Smooth muscle cell (in vitro differentiated cells): ENCODE measurements at regions not wholly inside any gene's neighbourhood (a gene's known extent, or its start where the extent isn't known, plus 50 kb on each side); places are given as distances from the start of the nearest gene placed in this dataset.

Experiments used
- DNase-seq: peaks from one replicate; lab custom pipeline; 2025; ENCODE audit not compliant: unreplicated experiment; lab: John Stamatoyannopoulos, UW
- H2AFZ ChIP-seq: fragments of 200-600 bp; sonication (generic); 2 replicates; pipeline ENCODE4 v1.6.0; 2016; ENCODE audit warnings: antibody characterized with exemption, low read depth, mild to moderate bottlenecking
- H3F3A ChIP-seq: fragments of 200-600 bp; sonication (generic); 2 replicates; pipeline ENCODE4 v1.6.0; 2017; ENCODE audit warnings: antibody characterized with exemption, low read depth
- H3K27ac ChIP-seq: fragments of 200-600 bp; sonication (generic); 2 replicates; pipeline ENCODE4 v1.5.1; 2016; ENCODE audit warnings: low read depth, mild to moderate bottlenecking
- H3K27me3 ChIP-seq: fragments of 200-600 bp; sonication (generic); 2 replicates; pipeline ENCODE4 v1.6.1; 2016; ENCODE audit warnings: low read depth, mild to moderate bottlenecking
- H3K36me3 ChIP-seq: fragments of 200-600 bp; sonication (generic); 2 replicates; pipeline ENCODE4 v1.5.1; 2016; ENCODE audit warnings: low read depth
- H3K4me1 ChIP-seq: fragments of 200-600 bp; sonication (generic); 2 replicates; pipeline ENCODE4 v1.5.1; 2016; ENCODE audit warnings: low read depth
- H3K4me2 ChIP-seq: fragments of 200-600 bp; sonication (generic); 2 replicates; pipeline ENCODE4 v1.6.0; 2016; ENCODE audit warnings: mild to moderate bottlenecking
- H3K4me3 ChIP-seq: fragments of 200-600 bp; sonication (generic); 2 replicates; pipeline ENCODE4 v1.5.1; 2016; ENCODE audit warnings: mild to moderate bottlenecking
- H3K79me2 ChIP-seq: fragments of 200-600 bp; sonication (generic); 2 replicates; pipeline ENCODE4 v1.6.0; 2016; ENCODE audit warnings: low read depth, mild to moderate bottlenecking
- H3K9ac ChIP-seq: fragments of 200-600 bp; sonication (generic); 2 replicates; pipeline ENCODE4 v1.6.0; 2016; ENCODE audit warnings: low read depth
- H3K9me3 ChIP-seq: fragments of 200-600 bp; sonication (generic); replicated peaks from 2 replicates; pipeline ENCODE4 v1.5.1; 2016; ENCODE audit warnings: low read depth
- H4K20me1 ChIP-seq: fragments of 200-600 bp; sonication (generic); 2 replicates; pipeline ENCODE4 v1.6.0; 2016; ENCODE audit warnings: low read depth
- CTCF ChIP-seq: fragments of 200-600 bp; sonication (generic); IDR thresholded peaks from 2 replicates; pipeline ENCODE4 v1.5.1; 2017; ENCODE audit warnings: borderline replicate concordance, mild to moderate bottlenecking, antibody characterized with exemption; ENCODE audit not compliant: insufficient read depth, poor library complexity, severe bottlenecking
- WGBS: methylation state at CpG from one replicate; pipeline ENCODE4 v1.1.7; 2016; ENCODE audit warnings: low lambda C conversion rate; 5-methylcytosine and 5-hydroxymethylcytosine counted together

- H3K79me2 ChIP-seq, result no peaks in the 10 kb centered on the region
- H2AFZ ChIP-seq, result peak overlapping the region; percentile 23
- no peak overlapping the region for H3K4me3 ChIP-seq
- no peaks in the 10 kb centered on the region for H3K27me3 ChIP-seq
- H3K9me3 ChIP-seq, result no peaks in the 10 kb centered on the region
- no peaks in the 10 kb centered on the region for H3K4me1 ChIP-seq
- H3K36me3 ChIP-seq, result no peaks in the 10 kb centered on the region
- peak overlapping the region; percentile 28 for H3K27ac ChIP-seq
- no peaks in the 10 kb centered on the region for H3F3A ChIP-seq
- H3K4me2 ChIP-seq, result no peak overlapping the region
- DNase-seq, result no peak
- 54% methylated on average over 2 of the region's 2 CpGs for WGBS
- H4K20me1 ChIP-seq, result no peaks in the 10 kb centered on the region
- H3K9ac ChIP-seq, result no peak overlapping the region
- TF ChIP-seq CTCF, result no peak
These were observed 1200.2 kb downstream of the LRFN5 start for GRCh38 chr14:42806909-42807315.

- Histone ChIP-seq H3F3A (no peaks in the 10 kb centered on the region), H3K79me2 (no peaks in the 10 kb centered on the region), H3K4me2 (no peak overlapping the region), H3K9ac (no peak overlapping the region), H3K4me3 (no peak overlapping the region), H3K27me3 (no peaks in the 10 kb centered on the region), H3K27ac (no peak overlapping the region), H3K4me1 (no peaks in the 10 kb centered on the region), H4K20me1 (no peaks in the 10 kb centered on the region), H2AFZ (no peak overlapping the region), H3K36me3 (no peaks in the 10 kb centered on the region), H3K9me3 (no peaks in the 10 kb centered on the region)
- 97% methylated on average over 4 of the region's 4 CpGs for WGBS
- no peak for DNase-seq
- no peak for TF ChIP-seq CTCF
These were observed 1197.5 kb downstream of the LRFN5 start for GRCh38 chr14:42804141-42804540.

DNA sequence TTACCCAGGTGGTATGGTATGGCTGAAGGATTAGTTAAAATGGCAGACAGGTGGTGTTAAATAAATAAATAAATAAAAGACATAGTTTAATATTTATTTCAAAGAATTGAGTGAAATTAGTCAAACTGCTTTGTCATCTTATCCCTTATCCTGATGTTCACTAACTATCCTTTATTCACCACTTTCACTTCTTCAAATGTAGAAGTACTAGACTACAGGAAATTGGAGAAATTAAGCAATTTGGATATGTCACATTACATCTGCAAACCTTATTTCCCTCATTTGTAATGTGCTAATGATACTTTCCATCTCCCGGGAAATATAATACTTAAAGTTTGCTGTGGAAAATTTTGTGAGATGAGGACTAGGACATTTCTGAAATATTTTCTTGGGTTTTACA, 1195.7 kb downstream of the LRFN5 start:
- Histone ChIP-seq H3K27ac (no peak overlapping the region), H3K79me2 (no peaks in the 10 kb centered on the region), H3K4me1 (no peaks in the 10 kb centered on the region), H3K27me3 (no peaks in the 10 kb centered on the region), H2AFZ (no peak overlapping the region), H3K4me3 (no peak overlapping the region), H3K9me3 (no peaks in the 10 kb centered on the region), H3F3A (no peaks in the 10 kb centered on the region), H4K20me1 (no peaks in the 10 kb centered on the region), H3K36me3 (no peaks in the 10 kb centered on the region), H3K4me2 (no peak overlapping the region), H3K9ac (no peak overlapping the region)
- DNase-seq, result no peak
- WGBS, result 100% methylated on average over 1 of the region's 1 CpG
- TF ChIP-seq CTCF, result no peak

DNA sequence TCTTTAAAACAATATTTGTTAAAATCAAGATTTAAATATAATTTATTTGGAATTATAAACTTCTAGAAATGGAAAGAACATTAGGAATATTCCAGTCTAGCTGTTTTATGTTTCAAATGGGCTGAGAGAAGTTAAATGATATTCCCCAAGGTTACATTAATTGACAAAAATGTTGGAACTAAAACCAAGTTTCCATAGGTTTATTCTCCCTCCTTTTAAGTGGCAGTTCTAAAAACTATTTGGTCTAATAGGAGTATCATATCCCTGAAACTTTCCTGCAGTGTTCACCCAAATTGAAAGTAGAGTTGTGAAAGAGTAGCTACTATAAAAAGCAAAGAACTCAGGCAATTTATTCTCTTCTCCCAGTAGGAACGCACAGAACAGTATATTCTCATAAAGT, 1185.5 kb downstream of the LRFN5 start:
- 85% methylated on average over 1 of the region's 1 CpG for WGBS
- no peak for DNase-seq
- Histone ChIP-seq H3K27ac (no peak overlapping the region), H4K20me1 (no peaks in the 10 kb centered on the region), H3K79me2 (no peaks in the 10 kb centered on the region), H3K36me3 (no peaks in the 10 kb centered on the region), H2AFZ (no peak overlapping the region), H3K9ac (no peak overlapping the region), H3K27me3 (no peaks in the 10 kb centered on the region), H3K4me1 (no peaks in the 10 kb centered on the region), H3F3A (no peaks in the 10 kb centered on the region), H3K9me3 (no peaks in the 10 kb centered on the region), H3K4me2 (no peak overlapping the region), H3K4me3 (no peak overlapping the region)
- TF ChIP-seq CTCF, result no peak
